GM21367 (cell line): ENCODE measurements at regions not wholly inside any gene's neighbourhood (a gene's known extent, or its start where the extent isn't known, plus 50 kb on each side); places are given as distances from the start of the nearest gene placed in this dataset.
"Not testable (repeated sequence)": the region's sequence is repeated elsewhere in the genome, so short reads cannot be mapped to it uniquely, and the experiment has no call there.

Experiments used
- ATAC-seq: cut with Tn5 transposase; IDR thresholded peaks from one replicate; pipeline ENCODE4 v1.9.1; 2021; ENCODE audit not compliant: unreplicated experiment

- no peak for ATAC-seq
These were observed 376.9 kb upstream of the CTSO start for GRCh38 chr4:156330436-156331031.

DNA sequence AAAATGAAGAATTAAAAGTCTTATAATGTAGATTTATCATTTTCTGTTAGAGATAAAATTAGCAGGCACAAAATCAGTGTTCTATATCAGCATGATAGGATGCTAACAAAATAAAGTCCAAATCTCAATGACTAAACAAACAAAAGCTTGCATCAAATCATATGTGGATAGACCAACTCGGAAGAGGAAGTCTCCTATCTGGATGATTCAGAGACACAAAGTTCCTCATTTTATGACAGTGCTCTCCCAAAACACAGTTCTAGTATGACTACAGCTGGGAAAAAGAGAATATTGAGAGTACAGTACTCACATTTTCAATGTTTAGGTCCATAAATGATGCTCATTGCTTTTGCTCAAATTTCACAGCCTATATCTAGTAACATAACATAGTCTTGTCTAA is 376.1 kb upstream of the CTSO start:
- no peak for ATAC-seq

DNA sequence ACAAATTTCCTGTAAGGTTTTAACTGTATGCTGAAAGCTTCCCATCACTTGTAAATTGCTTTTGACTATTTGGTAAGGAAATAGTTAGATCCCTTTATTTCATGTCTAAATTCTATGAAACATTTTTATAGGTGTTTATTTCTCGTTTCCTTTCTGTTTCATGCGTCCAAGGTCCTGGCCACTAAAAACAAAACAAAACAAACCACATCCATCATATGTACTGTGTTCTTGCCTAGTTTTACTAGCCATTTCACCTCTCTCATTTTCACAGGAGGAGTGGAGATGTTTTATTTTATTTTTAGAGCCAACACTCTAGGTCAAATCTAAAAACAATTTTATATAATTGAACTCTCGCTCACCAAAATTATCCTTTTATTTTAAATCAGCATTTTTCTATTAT is 375.2 kb upstream of the CTSO start:
- no peak for ATAC-seq

DNA sequence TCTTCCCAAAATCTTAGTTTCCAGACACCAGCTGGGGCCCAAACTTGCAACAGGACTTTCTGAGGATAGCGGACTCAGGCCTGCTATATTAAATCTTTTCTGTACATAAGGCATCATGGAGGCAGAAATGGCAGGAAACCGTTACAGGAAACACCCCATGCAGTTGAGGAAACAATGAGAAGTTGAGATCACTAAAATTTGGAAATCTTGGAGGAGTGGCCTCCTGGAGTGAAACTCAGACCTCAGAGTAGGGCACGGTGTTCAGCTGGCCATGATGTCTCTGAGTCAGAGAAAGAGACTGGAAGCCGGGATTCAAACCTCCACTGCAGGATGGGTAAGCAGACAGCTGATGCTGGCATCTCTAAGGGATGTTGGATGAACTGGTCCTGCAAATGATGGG is 372.6 kb upstream of the CTSO start:
- ATAC-seq = no peak

- no peak for ATAC-seq
These were observed 368.9 kb upstream of the CTSO start for GRCh38 chr4:156322592-156322991.

- no peak for ATAC-seq
These were observed 367.5 kb upstream of the CTSO start for GRCh38 chr4:156321203-156321602.

GRCh38 chr4:156313497-156313896 is 359.8 kb upstream of the CTSO start:
- ATAC-seq = no peak

DNA sequence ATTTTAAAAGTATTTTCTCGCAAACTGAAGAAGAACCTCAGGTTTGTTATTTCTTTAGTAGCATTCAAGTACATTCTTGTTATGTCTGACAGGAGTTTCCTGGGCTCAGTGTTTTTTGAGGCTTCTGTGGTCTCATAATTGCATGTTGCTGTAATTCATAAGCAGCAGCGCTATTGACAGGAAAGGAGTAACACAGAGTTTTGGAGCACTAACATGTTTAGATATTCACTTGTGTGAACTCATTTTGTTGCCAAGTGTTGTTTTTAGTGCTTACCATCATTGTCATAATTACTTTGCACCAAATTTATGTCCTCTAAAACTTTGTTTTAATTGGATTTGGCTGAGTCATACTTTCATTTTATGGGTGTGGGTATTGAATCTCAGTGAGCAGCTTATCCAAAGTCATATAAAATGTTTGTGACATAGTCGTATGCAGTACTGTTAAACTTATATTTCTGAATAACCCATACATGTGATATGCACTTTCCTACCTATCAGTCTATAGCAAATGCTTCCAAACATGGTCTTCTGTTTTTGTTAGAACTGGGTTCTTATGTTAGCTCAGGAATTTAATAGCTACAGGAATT is 358.7 kb upstream of the CTSO start:
- ATAC-seq = no peak

- ATAC-seq = no peak
These were observed 355.4 kb upstream of the CTSO start for GRCh38 chr4:156309031-156309430.

- ATAC-seq = no peak
These were observed 350.0 kb upstream of the CTSO start for GRCh38 chr4:156303708-156304107.

GRCh38 chr4:156298230-156298629 is 344.6 kb upstream of the CTSO start:
- no peak for ATAC-seq

GRCh38 chr4:156295676-156296195 is 342.1 kb upstream of the CTSO start:
- no peak for ATAC-seq

- no peak for ATAC-seq
These were observed 340.9 kb upstream of the CTSO start for GRCh38 chr4:156294577-156294976.

DNA sequence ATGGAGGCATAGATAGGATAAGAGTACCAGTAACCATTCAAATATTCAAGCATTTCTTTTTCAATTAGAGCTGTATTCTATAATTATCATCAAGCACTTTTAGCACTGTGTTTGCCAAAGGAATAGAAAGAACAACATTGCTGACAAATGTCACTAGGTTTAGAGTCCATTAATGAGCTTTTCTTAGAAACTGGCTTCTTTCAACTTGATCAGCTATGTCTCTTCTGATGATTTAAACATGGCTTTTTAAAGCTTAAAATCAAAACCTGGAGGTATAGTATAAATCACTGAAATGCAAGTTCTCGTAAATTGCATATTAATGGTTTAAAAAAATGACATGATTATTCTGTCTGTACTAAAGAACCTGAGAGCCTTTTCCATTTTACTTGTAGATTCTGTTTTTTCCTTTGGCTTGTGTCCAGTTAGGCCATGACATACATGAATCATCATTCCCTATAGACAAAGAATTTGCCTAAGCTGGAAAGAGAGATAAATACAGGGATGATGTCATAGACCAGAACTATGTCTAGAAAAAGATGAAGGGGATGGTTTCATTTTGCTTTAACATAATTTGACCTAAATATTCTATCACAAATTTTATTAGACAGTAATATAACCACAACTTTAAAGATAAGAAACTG is 340.1 kb upstream of the CTSO start:
- no peak for ATAC-seq

GRCh38 chr4:156291317-156291716 is 337.7 kb upstream of the CTSO start:
- ATAC-seq = no peak

GRCh38 chr4:156290811-156291210 is 337.1 kb upstream of the CTSO start:
- ATAC-seq = no peak

- not testable (repeated sequence) for ATAC-seq
These were observed 336.4 kb upstream of the CTSO start for GRCh38 chr4:156290026-156290425.

DNA sequence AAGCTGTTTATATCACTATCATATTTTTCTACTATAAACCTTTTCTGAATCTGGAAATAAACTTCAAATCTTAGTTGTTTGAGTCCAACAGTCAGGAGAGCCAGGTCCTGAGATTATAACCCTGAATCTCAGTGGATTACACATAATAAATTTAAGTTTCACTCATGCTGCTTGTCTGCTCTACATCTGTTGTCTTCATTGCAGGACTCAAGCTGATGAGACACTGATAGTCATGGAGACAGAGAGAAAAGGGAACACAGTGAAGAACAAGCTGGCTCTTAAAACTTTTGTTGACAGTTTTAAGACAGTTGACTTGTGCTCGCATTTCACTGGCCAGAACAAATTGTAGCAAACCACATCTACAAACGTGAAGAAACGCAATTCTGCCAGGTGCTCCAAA is 327.0 kb upstream of the CTSO start:
- ATAC-seq = no peak

DNA sequence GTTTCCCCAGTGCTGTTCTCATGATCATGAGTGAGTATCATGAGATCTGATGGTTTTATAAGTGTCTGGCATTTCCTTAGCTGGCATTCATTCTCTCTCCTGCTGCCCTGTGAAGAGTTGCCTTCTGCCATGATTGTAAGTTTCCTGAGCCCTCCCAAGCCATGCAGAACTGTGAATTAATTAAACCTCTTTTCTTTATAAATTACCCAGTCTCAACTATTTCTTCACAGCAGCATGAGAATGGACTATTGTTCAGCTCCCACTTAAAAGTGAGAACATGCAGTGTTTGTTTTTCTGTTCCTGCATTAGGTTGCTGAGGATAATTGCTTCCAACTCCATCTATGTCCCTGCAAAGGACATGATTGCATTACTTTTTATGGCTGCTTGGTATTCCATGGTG is 311.7 kb upstream of the CTSO start:
- ATAC-seq = no peak

GRCh38 chr4:156261230-156261629 is 307.6 kb upstream of the CTSO start:
- ATAC-seq = no peak

DNA sequence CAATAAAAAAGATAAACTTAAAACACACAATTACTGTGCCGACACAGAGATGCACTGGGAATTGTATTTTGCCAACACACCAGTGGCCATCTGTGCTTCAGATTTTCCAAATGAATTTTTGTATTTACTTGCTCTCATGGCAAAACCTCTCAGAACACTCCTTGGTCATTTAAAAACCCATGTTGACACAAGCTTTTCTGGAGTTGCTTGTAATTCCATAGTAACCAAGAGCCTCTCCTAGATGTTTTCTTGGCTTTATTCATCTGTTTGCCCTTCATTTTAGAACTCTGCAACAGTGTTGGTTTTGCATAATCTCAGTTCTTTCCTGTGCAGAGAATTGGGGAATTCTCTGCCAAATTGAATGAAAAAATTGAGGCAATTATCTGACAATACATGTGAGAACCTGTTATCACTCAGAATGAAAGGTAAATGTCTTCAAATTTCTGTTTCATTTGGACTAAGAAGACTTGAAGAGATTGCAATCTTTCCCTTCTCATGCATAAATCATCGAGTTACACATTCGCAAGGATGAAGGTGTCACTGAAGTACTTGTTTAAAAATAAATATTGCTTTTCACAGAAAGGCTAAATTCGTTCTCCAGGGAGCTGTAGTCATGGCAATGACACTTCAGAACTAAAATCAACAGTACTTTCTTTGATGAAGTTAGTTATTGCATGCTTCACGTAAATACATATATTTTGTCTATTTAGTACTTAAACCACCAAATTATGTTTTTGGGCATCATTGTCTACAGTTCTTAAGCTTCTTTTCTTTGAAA is 301.8 kb upstream of the CTSO start:
- ATAC-seq = no peak
